K562 (cell line): ENCODE measurements at regions not wholly inside any gene's neighbourhood (a gene's known extent, or its start where the extent isn't known, plus 50 kb on each side); places are given as distances from the start of the nearest gene placed in this dataset.

Experiments used
- ERF ChIP-seq: fragments of 450-650 bp; formaldehyde crosslinking; IDR thresholded peaks from 2 replicates; pipeline ENCODE4 v1.4.0; 2020; ENCODE audit warnings: mild to moderate bottlenecking, mixed read lengths
- MXI1 ChIP-seq: IDR thresholded peaks from 2 replicates; pipeline ENCODE4 v1.6.1; 2011; ENCODE audit warnings: low read depth, mild to moderate bottlenecking, improper control_type of control experiment, low read length
- POLR2A ChIP-seq: fragments of 450-650 bp; conservative IDR thresholded peaks from 2 replicates; pipeline ENCODE4 v1.6.1; 2016
- POLR2AphosphoS5 ChIP-seq: IDR thresholded peaks from 2 replicates; pipeline ENCODE4 v1.6.1; 2011; ENCODE audit warnings: mild to moderate bottlenecking, low read depth, low read length, moderate library complexity; ENCODE audit not compliant: control insufficient read depth, insufficient read depth
- ZNF830 ChIP-seq: fragments of 250-450 bp; sonication (Bioruptor Pico); IDR thresholded peaks from 2 replicates; pipeline ENCODE4 v1.5.0; 2021; ENCODE audit warnings: mild to moderate bottlenecking

DNA sequence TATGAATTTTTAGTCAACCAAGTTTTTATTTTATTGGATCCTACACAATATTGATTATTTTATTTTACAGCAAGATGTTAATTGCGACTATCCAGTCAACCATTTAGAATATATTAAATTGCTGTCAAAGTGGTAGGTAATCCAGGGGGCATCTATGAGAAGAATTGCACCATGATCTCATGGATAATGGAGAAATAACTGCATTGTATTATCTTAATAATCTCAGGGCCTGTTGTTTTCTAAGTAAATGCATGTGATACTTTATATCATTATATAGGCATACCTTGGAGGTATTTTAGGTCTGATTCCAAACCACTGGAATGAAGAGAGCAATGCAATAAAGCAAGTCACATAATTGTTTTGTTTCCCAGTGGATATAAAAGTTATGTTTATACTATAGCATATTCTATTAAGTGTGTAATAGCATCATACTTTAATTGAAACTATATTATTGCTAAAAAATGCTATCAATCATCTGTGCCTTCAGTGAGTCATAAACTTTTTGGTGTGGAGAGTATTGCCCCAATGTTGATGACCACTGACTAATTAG, 595.4 kb upstream of the CHORDC1 start:
- TF ChIP-seq ZNF830 (CRISPR knock-in tag) (no peak), ERF (CRISPR knock-in tag) (no peak), POLR2AphosphoS5 (no peak), MXI1 (no peak), POLR2A (no peak)
